ENCODE measurements at regions not wholly inside any gene's neighbourhood (a gene's known extent, or its start where the extent isn't known, plus 50 kb on each side); places are given as distances from the start of the nearest gene placed in this dataset.
"Not testable (repeated sequence)": the region's sequence is repeated elsewhere in the genome, so short reads cannot be mapped to it uniquely, and the experiment has no call there.

GRCh38 chr1:60878323-60878722, 204.0 kb upstream of the NFIA start:
- H4K20me1 ChIP-seq: no peaks in the 10 kb centered on the region
- H3K27ac ChIP-seq: no peak overlapping the region
- H3K4me3 ChIP-seq: no peak overlapping the region
- no peaks in the 10 kb centered on the region for H3K36me3 ChIP-seq
- TF ChIP-seq Cebpa-rat (IDR thresholded peaks at IDR 0.05): no peak
- no peaks in the 10 kb centered on the region for H3K27me3 ChIP-seq
- H3K9ac ChIP-seq: no peak overlapping the region
- no peaks in the 10 kb centered on the region for H3K9me3 ChIP-seq (replicated peaks in 1 of 11)
- H3K4me1 ChIP-seq: peaks cover 0 to 11% (median 0%) of the 10 kb centered on the region in 10 experiments; a peak in 4 of 20 replicates
- no peak overlapping the region for H3K4me2 ChIP-seq

DNA sequence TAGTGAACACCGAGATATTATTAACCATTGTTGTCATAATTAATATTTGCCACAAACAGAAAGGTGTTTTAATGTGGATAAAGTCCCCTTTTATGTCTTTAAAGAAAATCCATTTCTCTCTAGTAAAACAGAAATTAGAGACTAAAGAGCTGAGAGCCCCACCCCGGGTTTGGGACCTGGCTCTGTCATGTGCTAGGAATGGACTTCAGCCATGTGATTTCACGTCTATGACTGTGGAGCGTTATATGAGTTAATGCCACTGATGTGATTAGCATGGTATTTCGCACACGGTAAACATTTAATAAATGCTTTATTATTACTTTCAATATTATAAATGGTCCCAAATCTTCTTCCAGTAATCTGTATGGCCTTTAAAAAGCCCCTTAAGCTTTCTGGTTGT, 205.0 kb upstream of the NFIA start:
- Histone ChIP-seq H3K36me3 (no peaks in the 10 kb centered on the region), H3K4me1 (peaks cover 0 to 11% (median 0%) of the 10 kb centered on the region in 10 experiments; a peak in 4 of 20 replicates), H4K20me1 (no peaks in the 10 kb centered on the region), H3K27ac (no peak overlapping the region), H3K27me3 (no peaks in the 10 kb centered on the region), H3K9ac (no peak overlapping the region), H3K4me2 (no peak overlapping the region), H3K9me3 (replicated peaks in 1 of 11) (no peaks in the 10 kb centered on the region), H3K4me3 (no peak overlapping the region)
- TF ChIP-seq Cebpa-rat (IDR thresholded peaks at IDR 0.05): no peak

DNA sequence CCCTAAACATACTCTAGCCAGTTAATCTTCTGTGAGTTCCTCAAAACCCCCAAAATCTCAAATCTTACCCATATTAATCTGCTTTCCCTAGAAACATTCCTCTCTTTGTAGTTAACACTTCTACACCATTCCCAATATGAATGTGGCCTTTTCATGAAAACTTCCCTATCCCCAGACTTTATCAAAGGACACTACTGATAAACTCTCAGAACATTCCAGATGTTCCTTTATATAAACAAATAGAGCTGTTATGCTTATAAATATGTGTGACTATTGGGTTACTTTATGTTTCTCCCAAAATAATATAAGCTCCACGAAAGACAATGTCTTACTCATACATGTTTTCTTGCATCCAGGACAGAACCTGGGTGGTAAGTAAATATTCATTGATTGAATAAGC, 205.4 kb upstream of the NFIA start:
- Histone ChIP-seq H3K9me3 (replicated peaks in 1 of 11) (no peaks in the 10 kb centered on the region), H3K27ac (no peak overlapping the region), H3K27me3 (no peaks in the 10 kb centered on the region), H3K4me2 (no peak overlapping the region), H3K9ac (no peak overlapping the region), H3K4me1 (peaks cover 0 to 11% (median 0%) of the 10 kb centered on the region in 10 experiments; a peak in 4 of 20 replicates), H3K36me3 (no peaks in the 10 kb centered on the region), H3K4me3 (no peak overlapping the region), H4K20me1 (no peaks in the 10 kb centered on the region)
- TF ChIP-seq Cebpa-rat (IDR thresholded peaks at IDR 0.05): no peak

DNA sequence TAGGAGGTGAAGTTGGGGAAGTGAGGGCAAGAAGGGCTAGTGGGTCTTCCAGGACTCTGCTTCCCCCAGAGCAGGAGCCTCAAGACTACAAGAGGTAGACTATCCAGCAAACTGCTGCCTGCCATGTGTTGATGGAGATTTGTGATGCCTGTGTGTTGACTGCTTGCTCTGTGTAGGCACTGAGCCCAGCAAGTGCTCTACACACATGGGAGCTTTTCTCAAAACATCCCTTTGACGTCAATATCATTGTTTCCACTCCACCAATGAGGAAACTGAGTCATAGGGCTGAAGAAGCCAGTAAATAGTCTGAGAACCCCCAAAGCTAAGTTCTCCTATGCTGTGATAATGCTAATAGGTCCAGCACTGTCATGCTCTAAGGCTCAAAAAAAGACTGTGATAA, 207.2 kb upstream of the NFIA start:
- H3K27me3 ChIP-seq: no peaks in the 10 kb centered on the region
- no peaks in the 10 kb centered on the region for H3K36me3 ChIP-seq
- H3K9me3 ChIP-seq (replicated peaks in 1 of 11): no peaks in the 10 kb centered on the region
- TF ChIP-seq Cebpa-rat (IDR thresholded peaks at IDR 0.05): no peak
- H3K4me2 ChIP-seq: peak overlapping the region in 2 of 11 experiments; percentile 29 to 66; a peak in 3 of 22 replicates
- H3K4me1 ChIP-seq: peaks cover 0 to 15% (median 0%) of the 10 kb centered on the region in 10 experiments; a peak in 5 of 20 replicates
- no peak overlapping the region for H3K27ac ChIP-seq
- no peak overlapping the region for H3K9ac ChIP-seq
- H4K20me1 ChIP-seq: no peaks in the 10 kb centered on the region
- no peak overlapping the region for H3K4me3 ChIP-seq

GRCh38 chr1:60874718-60875117, 207.6 kb upstream of the NFIA start:
- no peaks in the 10 kb centered on the region for H3K36me3 ChIP-seq
- TF ChIP-seq Cebpa-rat (IDR thresholded peaks at IDR 0.05): no peak
- peak overlapping the region in 2 of 11 experiments; percentile 30 to 66; a peak in 3 of 22 replicates for H3K4me2 ChIP-seq
- no peaks in the 10 kb centered on the region for H4K20me1 ChIP-seq
- H3K9me3 ChIP-seq (replicated peaks in 1 of 11): no peaks in the 10 kb centered on the region
- no peaks in the 10 kb centered on the region for H3K27me3 ChIP-seq
- no peak overlapping the region for H3K4me3 ChIP-seq
- H3K9ac ChIP-seq: no peak overlapping the region
- no peak overlapping the region for H3K27ac ChIP-seq
- H3K4me1 ChIP-seq: peaks cover 0 to 19% (median 0%) of the 10 kb centered on the region in 10 experiments; a peak in 5 of 20 replicates

DNA sequence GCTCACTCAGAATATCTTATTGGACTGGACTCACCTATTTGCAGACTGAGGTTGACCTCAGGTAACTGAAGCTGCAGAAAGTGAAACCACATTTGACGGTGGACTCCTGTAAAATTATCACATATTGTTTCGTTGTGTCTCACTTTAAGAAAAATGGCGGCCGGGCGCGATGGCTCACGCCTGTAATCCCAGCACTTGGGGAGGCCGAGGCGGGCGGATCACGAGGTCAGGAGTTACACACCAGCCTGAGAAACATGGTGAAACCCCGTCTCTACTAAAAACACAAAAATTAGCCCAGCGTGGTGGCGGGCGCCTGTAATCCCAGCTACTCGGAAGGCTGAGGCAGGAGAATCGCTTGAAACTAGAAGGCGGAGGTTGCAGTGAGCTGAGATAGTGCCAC, 209.0 kb upstream of the NFIA start:
- H3K27me3 ChIP-seq; H4K20me1 ChIP-seq; H3K4me3 ChIP-seq; H3K9me3 ChIP-seq (replicated peaks in 1 of 11); H3K4me2 ChIP-seq; H3K27ac ChIP-seq; H3K36me3 ChIP-seq; H3K9ac ChIP-seq: not testable (repeated sequence)
- H3K4me1 ChIP-seq: peaks cover 0 to 19% (median 0%) of the 10 kb centered on the region in 10 experiments; a peak in 5 of 20 replicates

DNA sequence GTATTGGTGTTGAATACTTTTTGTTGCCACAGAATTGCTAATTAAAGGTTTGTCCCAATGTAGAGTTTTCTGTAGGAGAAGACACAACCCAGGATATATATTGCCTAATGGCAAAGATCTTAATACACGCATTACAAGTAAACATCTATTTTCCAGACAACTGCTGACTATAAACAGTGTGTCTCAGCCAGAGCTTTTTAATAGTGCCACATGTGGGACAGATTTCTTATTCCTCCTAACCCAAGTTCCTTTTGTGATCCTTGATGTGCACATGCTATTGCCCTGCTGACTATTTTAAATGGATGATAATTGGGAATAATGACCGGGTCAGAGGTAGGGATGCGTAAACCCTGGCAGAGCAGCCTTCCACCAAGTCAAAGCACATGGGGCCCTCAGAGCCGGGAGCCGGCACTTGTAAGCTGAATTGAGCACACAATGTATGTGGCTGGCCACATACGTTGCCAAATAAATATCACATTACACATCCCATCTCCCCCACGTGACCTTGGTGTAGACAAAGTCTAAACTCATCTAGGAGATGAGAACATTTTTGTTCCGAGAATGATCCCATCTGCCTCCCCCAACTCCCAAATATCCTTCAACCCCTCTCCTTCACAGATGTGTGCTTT, 209.8 kb upstream of the NFIA start:
- no peak for TF ChIP-seq Cebpa-rat (IDR thresholded peaks at IDR 0.05)
- H3K4me2 ChIP-seq: no peak overlapping the region
- no peak overlapping the region for H3K9ac ChIP-seq
- no peak overlapping the region for H3K27ac ChIP-seq
- peaks cover 0 to 25% (median 0%) of the 10 kb centered on the region in 10 experiments; a peak in 7 of 20 replicates for H3K4me1 ChIP-seq
- no peaks in the 10 kb centered on the region for H3K9me3 ChIP-seq (replicated peaks in 1 of 11)
- H3K27me3 ChIP-seq: no peaks in the 10 kb centered on the region
- H3K4me3 ChIP-seq: no peak overlapping the region
- H3K36me3 ChIP-seq: no peaks in the 10 kb centered on the region
- no peaks in the 10 kb centered on the region for H4K20me1 ChIP-seq

DNA sequence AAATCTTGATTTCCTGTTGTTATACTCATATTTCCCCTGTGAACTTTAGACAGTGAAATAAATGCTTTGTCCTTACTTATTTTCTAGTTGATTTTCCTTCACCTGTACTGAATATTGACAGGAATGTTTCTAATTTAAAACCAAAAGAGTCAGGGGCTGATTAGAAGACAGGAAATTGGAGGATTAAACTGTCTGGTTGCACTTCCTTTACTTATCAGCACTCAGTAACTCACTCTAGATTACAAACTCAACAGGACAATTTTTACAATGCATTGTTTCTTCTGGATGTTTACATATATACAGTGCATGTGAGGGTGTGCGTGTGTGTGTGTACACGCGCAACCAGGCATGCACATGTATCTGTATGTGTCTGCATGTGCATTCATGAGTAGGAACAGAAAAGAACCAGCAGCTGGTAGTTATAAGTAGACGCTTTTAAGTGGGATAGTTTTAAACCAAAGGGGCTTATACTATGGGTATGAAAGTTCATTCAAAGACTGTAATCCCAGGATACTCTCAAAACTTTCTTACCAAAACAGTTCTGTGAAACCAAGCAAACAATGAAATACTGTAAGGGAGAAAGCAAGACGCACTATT, 212.0 kb upstream of the NFIA start:
- Histone ChIP-seq H3K9me3 (replicated peaks in 1 of 11) (no peaks in the 10 kb centered on the region), H3K9ac (no peak overlapping the region), H3K4me2 (0 out of 22 replicates have a peak overlapping the region, but pooled peaks of 1 of the 11 experiments have one; percentile 10), H3K27me3 (no peaks in the 10 kb centered on the region), H3K4me3 (no peak overlapping the region), H3K27ac (no peak overlapping the region), H4K20me1 (no peaks in the 10 kb centered on the region), H3K36me3 (no peaks in the 10 kb centered on the region), H3K4me1 (peaks cover 0 to 46% (median 0%) of the 10 kb centered on the region in 10 experiments; a peak in 8 of 20 replicates)
- TF ChIP-seq Cebpa-rat (IDR thresholded peaks at IDR 0.05): no peak

- Histone ChIP-seq H3K36me3 (no peaks in the 10 kb centered on the region), H3K9ac (no peak overlapping the region), H3K4me2 (no peak overlapping the region), H3K27me3 (no peaks in the 10 kb centered on the region), H3K9me3 (replicated peaks in 1 of 11) (no peaks in the 10 kb centered on the region), H3K4me1 (peaks cover 0 to 36% (median 0%) of the 10 kb centered on the region in 10 experiments; a peak in 8 of 20 replicates), H3K4me3 (no peak overlapping the region), H3K27ac (no peak overlapping the region), H4K20me1 (no peaks in the 10 kb centered on the region)
- TF ChIP-seq Cebpa-rat (IDR thresholded peaks at IDR 0.05): no peak
Observed at GRCh38 chr1:60868901-60869663, 213.3 kb upstream of the NFIA start.
